CD4-positive, alpha-beta T cell (primary cell): ENCODE measurements at regions not wholly inside any gene's neighbourhood (a gene's known extent, or its start where the extent isn't known, plus 50 kb on each side); places are given as distances from the start of the nearest gene placed in this dataset.

Experiments
- ATAC-seq: fragments of 200-7000 bp; cut with Tn5 transposase; one replicate; pipeline ENCODE4 v1.10.0; 2022; ENCODE audit warnings: mild to moderate bottlenecking; ENCODE audit not compliant: poor library complexity
- CTCF ChIA-PET: fragments of 350-600 bp; sonication (Branson Sonifier 250); formaldehyde crosslinking; loops from one replicate; lab custom pipeline; 2021; ENCODE audit warnings: antibody characterized with exemption, inconsistent platforms; lab: Charles Lee
- POLR2A ChIA-PET: fragments of 350-600 bp; sonication (Branson Sonifier 250); formaldehyde crosslinking; loops from one replicate; lab custom pipeline; 2021; ENCODE audit warnings: antibody characterized with exemption, inconsistent platforms; lab: Charles Lee
- DNase-seq, 14 experiments: peaks; one replicate each; pipeline ENCODE4 v3.0.0-alpha.2; 2013 to 2020; ENCODE audit warnings: mixed read lengths in 2 of 14
- H3K27ac ChIP-seq, 2 donors: one replicate each; pipeline versions ENCODE4 v1.5.1 to v1.7.0; 2013; ENCODE audit warnings: low read length in 2 of 2, low read depth in 1 of 2, mild to moderate bottlenecking in 1 of 2
- H3K27me3 ChIP-seq, 2 experiments: 1 replicate in 1 of 2; 2 replicates in 1 of 2; pipeline versions ENCODE4 v1.6.1 to v1.7.0; 2013; ENCODE audit warnings: low read length in 2 of 2, control low read depth in 1 of 2, mild to moderate bottlenecking in 1 of 2, moderate library complexity in 1 of 2; ENCODE audit not compliant: insufficient read depth in 2 of 2, control insufficient read depth in 1 of 2
- H3K36me3 ChIP-seq: one replicate; pipeline ENCODE4 v1.6.1; 2013; ENCODE audit warnings: low read length, control low read depth; ENCODE audit not compliant: insufficient read depth
- H3K4me1 ChIP-seq: one replicate; pipeline ENCODE4 v1.6.1; 2013; ENCODE audit warnings: low read length, control low read depth; ENCODE audit not compliant: insufficient read depth
- H3K4me3 ChIP-seq: one replicate; pipeline ENCODE4 v1.5.1; 2013; ENCODE audit warnings: mild to moderate bottlenecking, low read length, moderate library complexity
- H3K9me3 ChIP-seq, 2 experiments: 1 replicate in 1 of 2; 2 replicates in 1 of 2; pipeline versions ENCODE4 v1.6.1 to v1.7.0; 2013; ENCODE audit warnings: low read length in 2 of 2, mild to moderate bottlenecking in 2 of 2, control low read depth in 1 of 2, moderate library complexity in 1 of 2; ENCODE audit not compliant: control insufficient read depth in 1 of 2, insufficient read depth in 1 of 2
- H3K27ac Mint-ChIP-seq: one replicate; pipeline ENCODE4 v1.8.0; 2020; ENCODE audit warnings: mixed read lengths
- H3K27me3 Mint-ChIP-seq: one replicate; pipeline ENCODE4 v1.8.0; 2021; ENCODE audit warnings: mixed read lengths
- H3K36me3 Mint-ChIP-seq: one replicate; pipeline ENCODE4 v1.8.0; 2021; ENCODE audit warnings: low read depth, mixed read lengths
- H3K4me1 Mint-ChIP-seq: one replicate; pipeline ENCODE4 v1.8.0; 2021; ENCODE audit warnings: low read depth, mixed read lengths
- H3K4me3 Mint-ChIP-seq: one replicate; pipeline ENCODE4 v1.8.0; 2020; ENCODE audit warnings: mild to moderate bottlenecking, mixed read lengths
- H3K9me3 Mint-ChIP-seq: one replicate; pipeline ENCODE4 v1.8.0; 2020; ENCODE audit warnings: mixed read lengths
- CTCF ChIP-seq: fragments of 200-600 bp; IDR thresholded peaks from one replicate; pipeline ENCODE4 v1.8.0; 2022; ENCODE audit warnings: antibody characterized with exemption, mild to moderate bottlenecking
- intact Hi-C, 2 experiments: fragments of 100-400 bp; cut with DNase I in 1 of 2; cut with micrococcal nuclease in 1 of 2; formaldehyde crosslinking; loops; one replicate each; pipeline versions ENCODE4 v1.15.1 to v1.9.0; 2023 to 2025; cut with DNase I, micrococcal nuclease

- Histone ChIP-seq H3K9me3 (no peaks in the 10 kb centered on the region), H3K27ac (no peak overlapping the region), H3K4me3 (no peak overlapping the region), H3K36me3 (no peaks in the 10 kb centered on the region), H3K27me3 (peaks cover 5 to 8% of the 10 kb centered on the region in 2 experiments), H3K4me1 (no peaks in the 10 kb centered on the region)
- DNase-seq (no peak), ATAC-seq (no peak)
- no peaks in the 10 kb centered on the region for H3K36me3 Mint-ChIP-seq
- no peaks in the 10 kb centered on the region for H3K9me3 Mint-ChIP-seq
- intact Hi-C loops: no loop called here
- no peak overlapping the region for H3K4me3 Mint-ChIP-seq
- ChIA-PET POLR2A (no interaction called here), CTCF (no interaction called here)
- H3K27me3 Mint-ChIP-seq: peaks cover 43% of the 10 kb centered on the region
- no peak for TF ChIP-seq CTCF
- no peaks in the 10 kb centered on the region for H3K4me1 Mint-ChIP-seq
- no peak overlapping the region for H3K27ac Mint-ChIP-seq
These were observed 67.3 kb upstream of the ONECUT1 start for GRCh38 chr15:52857471-52857870.

- no peaks in the 10 kb centered on the region for H3K36me3 Mint-ChIP-seq
- POLR2A ChIA-PET: no interaction called here
- no peak for ATAC-seq
- H3K27me3 Mint-ChIP-seq: peaks cover 37% of the 10 kb centered on the region
- no peak overlapping the region for H3K27ac ChIP-seq
- CTCF ChIA-PET: interaction anchor here (0.6 kb wide), 1 partner anchor 423 kb away, joined by 5 read pairs; no protein-coding TSS in a partner anchor
- H3K4me1 Mint-ChIP-seq: no peaks in the 10 kb centered on the region
- no peak overlapping the region for H3K4me3 Mint-ChIP-seq
- H3K27me3 ChIP-seq: peaks cover 5 to 8% of the 10 kb centered on the region in 2 experiments
- H3K27ac Mint-ChIP-seq: no peak overlapping the region
- no peak overlapping the region for H3K4me3 ChIP-seq
- no peak for TF ChIP-seq CTCF
- DNase-seq: no peak
- H3K9me3 ChIP-seq: no peaks in the 10 kb centered on the region
- H3K4me1 ChIP-seq: no peaks in the 10 kb centered on the region
- intact Hi-C loops: no loop called here
- H3K9me3 Mint-ChIP-seq: no peaks in the 10 kb centered on the region
- no peaks in the 10 kb centered on the region for H3K36me3 ChIP-seq
These were observed 66.2 kb upstream of the ONECUT1 start for GRCh38 chr15:52856286-52856685.

DNA sequence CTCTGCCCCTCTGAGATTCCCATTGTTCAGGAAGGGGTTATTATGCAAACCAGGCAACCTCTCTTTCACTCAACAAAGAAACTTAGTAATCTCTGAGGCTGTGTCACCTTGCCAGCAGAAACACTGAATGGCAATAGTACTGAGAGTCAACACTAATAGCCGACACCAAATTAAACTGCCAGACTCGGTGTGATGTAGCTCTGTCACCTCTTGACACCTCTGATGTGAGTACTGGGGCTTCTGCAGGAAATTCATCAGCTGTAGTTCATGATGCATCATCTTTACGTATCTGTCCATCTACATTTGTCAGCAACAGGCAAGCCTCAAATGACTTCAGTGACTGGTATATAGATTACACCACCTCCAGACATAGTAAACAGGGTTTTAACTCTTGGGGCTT lies 65.0 kb upstream of the ONECUT1 start:
- H3K27ac ChIP-seq: no peak overlapping the region
- ChIA-PET CTCF (no interaction called here), POLR2A (no interaction called here)
- Mint-ChIP-seq H3K4me1 (no peaks in the 10 kb centered on the region), H3K27me3 (peaks cover 37% of the 10 kb centered on the region), H3K27ac (no peak overlapping the region), H3K36me3 (no peaks in the 10 kb centered on the region), H3K9me3 (no peaks in the 10 kb centered on the region), H3K4me3 (no peak overlapping the region)
- no peaks in the 10 kb centered on the region for H3K9me3 ChIP-seq
- no peak overlapping the region for H3K4me3 ChIP-seq
- no peak for ATAC-seq
- intact Hi-C loops: no loop called here
- no peak for DNase-seq
- no peaks in the 10 kb centered on the region for H3K4me1 ChIP-seq
- no peaks in the 10 kb centered on the region for H3K36me3 ChIP-seq
- no peak for TF ChIP-seq CTCF
- peaks cover 5 to 8% of the 10 kb centered on the region in 2 experiments for H3K27me3 ChIP-seq
